ENCODE measurements at regions not wholly inside any gene's neighbourhood (a gene's known extent, or its start where the extent isn't known, plus 50 kb on each side); places are given as distances from the start of the nearest gene placed in this dataset.

DNA sequence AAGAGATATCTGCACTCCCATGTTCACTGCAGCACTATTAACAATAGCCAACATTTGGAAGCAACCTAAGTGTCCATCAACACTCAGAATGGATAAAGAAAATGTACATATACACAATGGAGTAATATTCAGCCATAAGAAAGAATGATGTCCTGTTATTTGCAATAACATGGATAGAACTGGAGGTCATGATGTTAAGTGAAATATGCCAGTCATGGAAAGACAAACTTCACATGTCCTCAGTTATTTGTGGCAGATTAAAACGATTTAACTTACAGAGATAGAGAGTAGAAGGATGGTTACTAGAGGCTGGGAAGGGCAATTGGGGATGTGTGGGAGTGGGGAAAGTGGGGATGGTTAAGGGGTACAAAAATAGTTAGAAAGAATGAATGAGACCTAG is 110.3 kb upstream of the PCSK5 start:
- TF ChIP-seq, protein P1, sequence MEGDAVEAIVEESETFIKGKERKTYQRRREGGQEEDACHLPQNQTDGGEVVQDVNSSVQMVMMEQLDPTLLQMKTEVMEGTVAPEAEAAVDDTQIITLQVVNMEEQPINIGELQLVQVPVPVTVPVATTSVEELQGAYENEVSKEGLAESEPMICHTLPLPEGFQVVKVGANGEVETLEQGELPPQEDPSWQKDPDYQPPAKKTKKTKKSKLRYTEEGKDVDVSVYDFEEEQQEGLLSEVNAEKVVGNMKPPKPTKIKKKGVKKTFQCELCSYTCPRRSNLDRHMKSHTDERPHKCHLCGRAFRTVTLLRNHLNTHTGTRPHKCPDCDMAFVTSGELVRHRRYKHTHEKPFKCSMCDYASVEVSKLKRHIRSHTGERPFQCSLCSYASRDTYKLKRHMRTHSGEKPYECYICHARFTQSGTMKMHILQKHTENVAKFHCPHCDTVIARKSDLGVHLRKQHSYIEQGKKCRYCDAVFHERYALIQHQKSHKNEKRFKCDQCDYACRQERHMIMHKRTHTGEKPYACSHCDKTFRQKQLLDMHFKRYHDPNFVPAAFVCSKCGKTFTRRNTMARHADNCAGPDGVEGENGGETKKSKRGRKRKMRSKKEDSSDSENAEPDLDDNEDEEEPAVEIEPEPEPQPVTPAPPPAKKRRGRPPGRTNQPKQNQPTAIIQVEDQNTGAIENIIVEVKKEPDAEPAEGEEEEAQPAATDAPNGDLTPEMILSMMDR (IDR thresholded peaks at IDR 0.05; ENCODE audit: low read depth, low read length, missing input control), result no peak
- no peak for TF ChIP-seq FOXA1 (IDR thresholded peaks at IDR 0.05)
- TF ChIP-seq, protein P2, sequence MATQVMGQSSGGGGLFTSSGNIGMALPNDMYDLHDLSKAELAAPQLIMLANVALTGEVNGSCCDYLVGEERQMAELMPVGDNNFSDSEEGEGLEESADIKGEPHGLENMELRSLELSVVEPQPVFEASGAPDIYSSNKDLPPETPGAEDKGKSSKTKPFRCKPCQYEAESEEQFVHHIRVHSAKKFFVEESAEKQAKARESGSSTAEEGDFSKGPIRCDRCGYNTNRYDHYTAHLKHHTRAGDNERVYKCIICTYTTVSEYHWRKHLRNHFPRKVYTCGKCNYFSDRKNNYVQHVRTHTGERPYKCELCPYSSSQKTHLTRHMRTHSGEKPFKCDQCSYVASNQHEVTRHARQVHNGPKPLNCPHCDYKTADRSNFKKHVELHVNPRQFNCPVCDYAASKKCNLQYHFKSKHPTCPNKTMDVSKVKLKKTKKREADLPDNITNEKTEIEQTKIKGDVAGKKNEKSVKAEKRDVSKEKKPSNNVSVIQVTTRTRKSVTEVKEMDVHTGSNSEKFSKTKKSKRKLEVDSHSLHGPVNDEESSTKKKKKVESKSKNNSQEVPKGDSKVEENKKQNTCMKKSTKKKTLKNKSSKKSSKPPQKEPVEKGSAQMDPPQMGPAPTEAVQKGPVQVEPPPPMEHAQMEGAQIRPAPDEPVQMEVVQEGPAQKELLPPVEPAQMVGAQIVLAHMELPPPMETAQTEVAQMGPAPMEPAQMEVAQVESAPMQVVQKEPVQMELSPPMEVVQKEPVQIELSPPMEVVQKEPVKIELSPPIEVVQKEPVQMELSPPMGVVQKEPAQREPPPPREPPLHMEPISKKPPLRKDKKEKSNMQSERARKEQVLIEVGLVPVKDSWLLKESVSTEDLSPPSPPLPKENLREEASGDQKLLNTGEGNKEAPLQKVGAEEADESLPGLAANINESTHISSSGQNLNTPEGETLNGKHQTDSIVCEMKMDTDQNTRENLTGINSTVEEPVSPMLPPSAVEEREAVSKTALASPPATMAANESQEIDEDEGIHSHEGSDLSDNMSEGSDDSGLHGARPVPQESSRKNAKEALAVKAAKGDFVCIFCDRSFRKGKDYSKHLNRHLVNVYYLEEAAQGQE (IDR thresholded peaks at IDR 0.05), result no peak

Data from liver (tissue), 2 donors.